ENCODE measurements at regions not wholly inside any gene's neighbourhood (a gene's known extent, or its start where the extent isn't known, plus 50 kb on each side); places are given as distances from the start of the nearest gene placed in this dataset.

GRCh38 chr10:61605221-61605620, 57.5 kb upstream of the CABCOCO1 start:
- Histone ChIP-seq H4K20me1 (replicated peaks; ENCODE audit: control insufficient read depth, extremely low read depth, insufficient read depth, low read length) (no peaks in the 10 kb centered on the region), H3K9ac (replicated peaks; ENCODE audit: extremely low read depth, insufficient read depth, low read length) (no peak overlapping the region), H3K4me3 (replicated peaks in 1 of 3; ENCODE audit: insufficient read depth in 1 of 3, low read depth in 1 of 3, low read length in 3 of 3) (no peak overlapping the region), H3K27ac (ENCODE audit: insufficient read depth, low read depth, low read length) (no peak overlapping the region), H3K9me3 (replicated peaks; ENCODE audit: control insufficient read depth, insufficient read depth, low read length) (no peaks in the 10 kb centered on the region), H2AFZ (ENCODE audit: low read depth, low read length) (no peak overlapping the region), H3K4me1 (ENCODE audit: control insufficient read depth, extremely low read depth, insufficient read depth, low read length) (no peaks in the 10 kb centered on the region), H3K79me2 (ENCODE audit: control insufficient read depth, insufficient read depth, low read length) (no peaks in the 10 kb centered on the region), H3K9me1 (replicated peaks; ENCODE audit: control insufficient read depth, extremely low read depth, insufficient read depth, low read length) (no peaks in the 10 kb centered on the region), H3K27me3 (ENCODE audit: control insufficient read depth in 2 of 2, insufficient read depth in 2 of 2, low read length in 2 of 2) (no peaks in the 10 kb centered on the region), H3K36me3 (ENCODE audit: control insufficient read depth in 2 of 2, extremely low read depth in 1 of 2, insufficient read depth in 2 of 2, low read length in 2 of 2) (no peaks in the 10 kb centered on the region), H3K4me2 (ENCODE audit: insufficient read depth, low read length) (no peak overlapping the region)
- ChIA-PET POLR2A (no interaction called here), CTCF (interaction anchor here (0.8 to 1.6 kb wide), 3 partner anchors 10 to 318 kb away, joined by 3 to 4 read pairs (median 3); no protein-coding TSS in a partner anchor)
- FAIRE-seq (no peak), DNase-seq (ENCODE audit: low read depth, low spot score) (no peak)
- TF ChIP-seq GATA2 (IDR thresholded peaks at IDR 0.05; ENCODE audit: insufficient read depth, insufficient read length, low read depth, low read length) (no peak), MAX (IDR thresholded peaks at IDR 0.05; ENCODE audit: insufficient read depth, insufficient read length) (no peak), POLR2A (IDR thresholded peaks at IDR 0.05; ENCODE audit: low read depth, low read length) (no peak), EZH2 (IDR thresholded peaks at IDR 0.05; ENCODE audit: borderline replicate concordance, low read depth, low read length, severe bottlenecking) (no peak), MYC (IDR thresholded peaks at IDR 0.05; ENCODE audit: low read depth, low read length) (no peak), JUN (IDR thresholded peaks at IDR 0.05; ENCODE audit: borderline replicate concordance, insufficient read depth, insufficient read length, low read depth) (no peak), POLR2AphosphoS5 (IDR thresholded peaks at IDR 0.05; ENCODE audit: insufficient read depth, low read depth, low read length) (no peak), FOS (IDR thresholded peaks at IDR 0.05; ENCODE audit: borderline replicate concordance, insufficient read depth, low read length) (no peak)
- TF ChIP-seq, protein P1, sequence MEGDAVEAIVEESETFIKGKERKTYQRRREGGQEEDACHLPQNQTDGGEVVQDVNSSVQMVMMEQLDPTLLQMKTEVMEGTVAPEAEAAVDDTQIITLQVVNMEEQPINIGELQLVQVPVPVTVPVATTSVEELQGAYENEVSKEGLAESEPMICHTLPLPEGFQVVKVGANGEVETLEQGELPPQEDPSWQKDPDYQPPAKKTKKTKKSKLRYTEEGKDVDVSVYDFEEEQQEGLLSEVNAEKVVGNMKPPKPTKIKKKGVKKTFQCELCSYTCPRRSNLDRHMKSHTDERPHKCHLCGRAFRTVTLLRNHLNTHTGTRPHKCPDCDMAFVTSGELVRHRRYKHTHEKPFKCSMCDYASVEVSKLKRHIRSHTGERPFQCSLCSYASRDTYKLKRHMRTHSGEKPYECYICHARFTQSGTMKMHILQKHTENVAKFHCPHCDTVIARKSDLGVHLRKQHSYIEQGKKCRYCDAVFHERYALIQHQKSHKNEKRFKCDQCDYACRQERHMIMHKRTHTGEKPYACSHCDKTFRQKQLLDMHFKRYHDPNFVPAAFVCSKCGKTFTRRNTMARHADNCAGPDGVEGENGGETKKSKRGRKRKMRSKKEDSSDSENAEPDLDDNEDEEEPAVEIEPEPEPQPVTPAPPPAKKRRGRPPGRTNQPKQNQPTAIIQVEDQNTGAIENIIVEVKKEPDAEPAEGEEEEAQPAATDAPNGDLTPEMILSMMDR (IDR thresholded peaks at IDR 0.05; ENCODE audit: extremely low read depth in 1 of 2, insufficient read depth in 1 of 2, low read depth in 1 of 2, low read length in 2 of 2) = no peak
- no TSS peak for BruUV-seq (replicated peaks)
- dilution Hi-C loops (cut with MboI; ENCODE audit: extremely low pct_ligation_motif_present, low sequenced_read_pairs) (no loop called here), intact Hi-C loops (cut with micrococcal nuclease) (no loop called here)
